ENCODE measurements at regions not wholly inside any gene's neighbourhood (a gene's known extent, or its start where the extent isn't known, plus 50 kb on each side); places are given as distances from the start of the nearest gene placed in this dataset.

DNA sequence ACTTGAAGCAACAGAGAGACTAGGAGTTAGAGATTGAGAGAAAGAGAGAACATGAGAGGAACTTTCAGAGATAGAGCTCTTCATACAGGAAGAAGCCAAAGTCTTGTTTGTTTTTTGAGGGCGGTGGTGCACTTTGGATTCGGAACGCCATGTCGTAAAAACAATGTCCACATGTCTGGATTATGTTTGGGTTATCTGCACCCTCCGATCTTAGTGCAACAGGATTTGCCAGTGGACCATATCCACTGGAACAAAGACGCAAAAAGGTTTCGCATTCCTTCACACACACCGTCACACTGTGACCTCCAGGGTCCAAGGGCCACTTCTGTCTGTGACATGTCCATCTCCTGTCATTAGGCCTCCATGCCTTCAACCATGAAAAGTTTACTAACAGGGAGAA is 141.8 kb upstream of the ATP11B start:
- TF ChIP-seq, protein P1, sequence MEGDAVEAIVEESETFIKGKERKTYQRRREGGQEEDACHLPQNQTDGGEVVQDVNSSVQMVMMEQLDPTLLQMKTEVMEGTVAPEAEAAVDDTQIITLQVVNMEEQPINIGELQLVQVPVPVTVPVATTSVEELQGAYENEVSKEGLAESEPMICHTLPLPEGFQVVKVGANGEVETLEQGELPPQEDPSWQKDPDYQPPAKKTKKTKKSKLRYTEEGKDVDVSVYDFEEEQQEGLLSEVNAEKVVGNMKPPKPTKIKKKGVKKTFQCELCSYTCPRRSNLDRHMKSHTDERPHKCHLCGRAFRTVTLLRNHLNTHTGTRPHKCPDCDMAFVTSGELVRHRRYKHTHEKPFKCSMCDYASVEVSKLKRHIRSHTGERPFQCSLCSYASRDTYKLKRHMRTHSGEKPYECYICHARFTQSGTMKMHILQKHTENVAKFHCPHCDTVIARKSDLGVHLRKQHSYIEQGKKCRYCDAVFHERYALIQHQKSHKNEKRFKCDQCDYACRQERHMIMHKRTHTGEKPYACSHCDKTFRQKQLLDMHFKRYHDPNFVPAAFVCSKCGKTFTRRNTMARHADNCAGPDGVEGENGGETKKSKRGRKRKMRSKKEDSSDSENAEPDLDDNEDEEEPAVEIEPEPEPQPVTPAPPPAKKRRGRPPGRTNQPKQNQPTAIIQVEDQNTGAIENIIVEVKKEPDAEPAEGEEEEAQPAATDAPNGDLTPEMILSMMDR (conservative IDR thresholded peaks at IDR 0.05; ENCODE audit: low read depth, low read length): no peak
- no peak for TF ChIP-seq EZH2 (IDR thresholded peaks at IDR 0.05; ENCODE audit: borderline replicate concordance, low read depth, low read length, poor library complexity, severe bottlenecking)
